SHP77 (cell line): ENCODE measurements at regions not wholly inside any gene's neighbourhood (a gene's known extent, or its start where the extent isn't known, plus 50 kb on each side); places are given as distances from the start of the nearest gene placed in this dataset.

Experiments used
- DNase-seq, 2 experiments: peaks; one replicate each; lab custom pipeline; 2025; lab: John Stamatoyannopoulos, UW

DNA sequence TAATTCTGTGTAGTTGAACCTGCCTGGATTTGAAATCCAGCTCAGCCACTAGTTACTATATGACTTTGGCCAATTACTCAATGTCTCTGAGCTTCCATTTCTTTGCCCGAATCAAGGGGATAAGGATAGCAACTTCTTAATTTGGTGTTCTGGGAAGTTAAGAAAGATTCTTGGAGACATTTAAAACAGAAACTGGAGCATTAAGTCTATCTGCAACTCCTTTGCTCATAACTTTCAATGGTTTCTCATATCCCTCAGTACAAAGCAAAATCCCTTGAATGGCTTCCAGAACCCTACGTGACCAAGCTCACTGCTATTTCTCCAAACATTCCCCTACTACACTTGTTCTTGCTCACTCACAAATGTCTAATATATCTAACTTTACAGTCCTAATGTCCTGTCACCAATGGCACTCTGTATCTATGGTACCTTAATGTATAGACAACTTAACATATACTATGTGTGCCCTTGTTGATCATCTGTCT lies 849.1 kb upstream of the SLIT2 start:
- no peak for DNase-seq

DNA sequence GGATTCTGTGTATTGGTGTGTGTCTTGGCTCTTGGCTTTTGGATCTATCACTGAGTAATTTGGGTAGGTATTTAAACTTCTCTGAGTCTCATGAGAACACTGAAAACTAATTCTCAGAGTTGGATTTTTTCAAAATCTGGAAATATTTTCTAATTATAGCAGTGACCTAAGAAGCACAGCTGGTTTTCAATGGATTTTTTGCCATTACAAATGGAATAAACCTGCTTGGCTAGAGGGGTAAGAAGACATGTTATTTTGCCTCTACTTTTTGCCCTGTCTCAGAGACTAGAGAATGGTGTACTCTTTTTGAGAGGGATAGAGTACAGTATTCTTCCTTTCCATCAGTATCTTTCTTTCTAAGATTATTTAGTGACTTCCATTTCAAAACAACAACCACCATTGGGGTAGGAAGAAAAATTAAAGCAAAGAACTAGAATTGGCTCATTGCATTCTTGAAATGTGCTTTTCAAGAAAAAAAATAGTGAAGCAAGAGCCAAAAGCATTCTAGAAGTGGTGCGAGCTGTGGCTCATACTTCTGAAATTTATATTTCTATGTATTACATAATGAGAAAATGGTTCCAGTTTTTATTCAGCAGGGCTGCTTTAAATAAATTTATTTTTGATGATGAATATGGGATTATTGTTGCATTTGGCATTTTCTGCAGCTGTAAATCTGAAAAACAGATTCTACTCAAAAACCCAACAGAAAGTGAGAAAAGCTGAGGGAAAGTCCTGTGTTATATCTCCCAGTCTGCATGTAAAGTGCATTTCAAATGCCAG lies 850.2 kb upstream of the SLIT2 start:
- no peak for DNase-seq

DNA sequence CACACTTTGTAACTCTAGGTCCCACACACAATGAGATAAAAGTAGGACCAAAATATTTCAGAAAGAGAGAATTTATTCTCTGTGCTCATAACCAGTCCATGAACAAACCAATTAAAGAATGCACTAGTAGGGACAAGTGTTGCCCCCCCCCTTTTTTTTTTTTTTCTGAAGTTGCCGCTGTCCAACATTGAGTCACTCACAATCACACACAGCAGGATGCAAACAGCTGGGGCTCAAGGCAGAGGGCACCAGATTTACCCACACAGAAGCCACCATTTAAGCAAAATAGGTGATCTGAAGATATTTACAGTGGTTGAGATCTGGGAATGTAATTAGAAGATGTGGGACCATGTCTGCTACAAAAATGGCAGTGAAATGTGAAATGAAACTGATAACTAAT lies 850.9 kb upstream of the SLIT2 start:
- no peak for DNase-seq

DNA sequence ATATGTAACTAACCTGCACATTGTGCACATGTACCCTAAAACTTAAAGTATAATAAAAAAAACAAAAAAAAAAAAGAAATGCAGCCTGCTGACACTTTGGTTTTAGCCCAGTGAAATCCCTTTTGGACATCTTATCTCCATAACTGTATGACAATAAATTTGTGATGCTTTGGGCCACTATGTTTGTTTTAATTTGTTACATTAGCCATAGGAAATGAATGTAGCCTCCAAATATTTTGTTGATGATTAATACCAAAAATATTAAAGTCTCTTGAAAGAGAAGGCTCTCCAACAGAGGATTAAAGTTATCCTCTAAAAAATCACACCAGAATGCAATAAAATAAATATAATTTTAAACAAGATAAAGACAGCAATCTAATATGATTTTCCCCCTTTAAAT lies 852.7 kb upstream of the SLIT2 start:
- DNase-seq, result no peak

DNA sequence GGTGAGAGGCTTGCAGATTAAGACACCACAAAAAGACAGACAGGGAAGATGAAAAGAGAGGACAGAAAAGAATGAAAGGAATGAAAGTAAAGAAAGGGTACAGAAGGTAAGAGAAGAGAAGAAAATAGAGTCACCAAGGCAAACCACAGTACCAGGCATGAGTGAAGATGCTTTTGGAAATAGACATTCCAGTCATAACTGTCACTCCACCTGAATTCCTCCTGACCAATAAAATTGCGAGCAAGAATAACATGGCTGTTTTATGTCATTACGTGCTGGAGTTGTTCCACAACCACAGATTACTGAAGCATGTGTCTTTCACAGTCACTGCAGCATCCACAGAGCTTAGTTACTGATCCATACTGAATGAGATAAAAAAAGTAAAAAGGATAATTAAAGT lies 864.9 kb upstream of the SLIT2 start:
- DNase-seq, result no peak

DNA sequence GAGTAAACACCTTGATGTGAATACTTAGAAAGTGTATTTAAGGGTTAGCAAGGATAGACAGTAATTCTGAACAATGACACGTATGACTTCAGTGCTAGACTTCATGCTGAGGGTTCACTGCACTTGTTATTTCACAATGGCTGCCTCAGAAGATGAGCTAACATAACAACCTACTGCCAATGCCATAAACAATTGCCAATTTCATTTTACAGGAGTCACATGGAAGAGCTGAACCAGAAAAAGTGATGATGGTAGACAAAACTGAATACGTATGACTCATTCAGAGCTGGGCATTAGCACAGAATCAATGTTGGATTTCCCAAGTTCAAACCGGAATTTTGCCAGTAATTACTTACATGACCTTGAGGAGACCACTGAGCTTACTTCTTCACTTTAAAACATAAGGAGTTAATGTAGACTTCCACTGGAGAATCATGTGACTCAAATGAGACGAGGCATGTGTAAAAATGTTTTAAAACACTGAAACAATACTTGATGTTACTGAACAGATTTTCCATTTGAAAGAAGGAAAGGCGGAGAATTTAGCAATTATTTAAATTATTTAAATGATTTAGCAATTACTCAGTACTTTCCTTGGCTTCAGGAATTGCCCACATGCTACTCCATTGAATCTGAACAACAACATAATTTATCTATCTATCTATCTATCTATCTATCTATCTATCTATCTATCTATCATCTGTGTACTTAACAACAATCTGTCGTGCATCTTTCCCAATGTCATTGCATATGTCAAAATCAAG lies 868.5 kb upstream of the SLIT2 start:
- DNase-seq, result no peak

DNA sequence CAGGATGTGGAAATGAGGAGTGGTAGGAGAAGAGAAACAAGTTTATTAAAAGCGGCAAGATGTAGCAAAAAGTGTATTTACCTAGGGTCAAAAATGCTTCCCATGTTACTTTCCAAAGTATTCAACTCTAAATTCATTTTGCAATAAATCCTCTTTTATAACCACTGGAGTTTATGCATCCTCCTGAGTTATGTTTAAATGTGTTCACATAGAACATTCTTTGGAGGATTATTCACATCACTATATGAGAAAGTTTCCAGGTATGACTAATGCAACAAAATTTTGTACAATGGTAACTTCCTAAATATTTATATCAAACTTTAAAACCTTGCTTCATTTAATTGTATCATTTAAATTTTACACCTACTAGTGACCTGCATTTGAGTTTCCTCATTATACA lies 870.6 kb upstream of the SLIT2 start:
- no peak for DNase-seq

DNA sequence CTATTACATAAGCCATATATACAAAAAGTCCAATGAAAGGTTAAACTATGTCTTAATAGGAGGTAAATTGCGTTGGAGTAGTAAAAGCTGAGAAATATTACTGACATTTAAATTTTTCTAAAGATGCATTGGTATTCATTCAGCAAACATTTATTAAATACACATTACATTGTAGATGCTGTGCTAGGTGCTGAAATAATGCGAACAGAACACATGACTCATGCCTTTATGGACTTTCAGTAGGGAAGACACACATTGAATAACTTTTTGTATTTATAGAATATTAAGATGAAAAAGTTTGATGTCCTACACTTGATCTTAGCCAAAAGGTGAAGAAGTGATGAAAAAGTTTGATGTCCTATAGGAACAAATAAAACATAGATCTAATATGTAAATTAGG lies 871.1 kb upstream of the SLIT2 start:
- no peak for DNase-seq

DNA sequence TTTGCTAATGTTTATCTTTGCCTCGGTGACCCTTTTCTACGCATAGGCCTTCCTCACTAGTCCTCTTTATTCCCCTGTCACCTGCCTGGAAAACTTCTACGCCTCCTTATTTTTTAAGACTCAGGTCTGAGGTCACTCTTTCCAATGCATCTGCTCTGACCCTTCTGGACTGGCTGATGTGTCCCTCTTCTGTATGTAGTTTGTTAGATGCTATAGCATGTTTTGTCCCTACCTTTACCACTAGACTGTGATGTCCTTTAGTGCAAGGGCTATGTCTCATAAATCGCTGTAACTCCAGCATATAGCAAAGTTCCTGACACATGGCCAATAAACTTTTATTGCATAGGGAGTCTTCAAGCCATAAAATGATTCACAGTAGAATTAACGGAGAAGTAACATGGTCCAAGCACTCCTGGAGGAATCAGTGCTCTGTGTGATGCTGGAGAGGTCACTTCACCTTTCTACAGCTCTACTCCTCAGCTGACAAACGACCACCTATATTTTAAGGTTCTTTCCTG lies 872.5 kb upstream of the SLIT2 start:
- DNase-seq, result no peak

DNA sequence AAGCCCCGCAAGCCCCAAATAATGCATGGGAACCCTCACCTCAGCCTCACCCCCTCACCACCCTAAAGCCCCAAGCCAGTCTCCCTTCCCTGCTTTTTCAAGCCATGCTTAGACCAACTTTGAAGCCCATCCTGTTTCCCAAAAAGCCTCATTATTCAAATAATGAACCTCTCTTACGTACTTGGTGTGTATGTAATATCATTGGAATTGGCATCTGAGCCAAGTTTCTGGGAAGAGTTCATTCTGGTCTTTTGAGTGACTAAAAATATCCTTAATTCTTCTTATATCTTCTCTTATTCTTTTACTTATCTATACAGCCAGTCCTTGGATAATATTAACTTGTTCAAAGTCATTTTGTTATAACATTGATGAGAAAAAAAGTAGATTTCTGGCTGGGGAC lies 875.8 kb upstream of the SLIT2 start:
- DNase-seq, result no peak

DNA sequence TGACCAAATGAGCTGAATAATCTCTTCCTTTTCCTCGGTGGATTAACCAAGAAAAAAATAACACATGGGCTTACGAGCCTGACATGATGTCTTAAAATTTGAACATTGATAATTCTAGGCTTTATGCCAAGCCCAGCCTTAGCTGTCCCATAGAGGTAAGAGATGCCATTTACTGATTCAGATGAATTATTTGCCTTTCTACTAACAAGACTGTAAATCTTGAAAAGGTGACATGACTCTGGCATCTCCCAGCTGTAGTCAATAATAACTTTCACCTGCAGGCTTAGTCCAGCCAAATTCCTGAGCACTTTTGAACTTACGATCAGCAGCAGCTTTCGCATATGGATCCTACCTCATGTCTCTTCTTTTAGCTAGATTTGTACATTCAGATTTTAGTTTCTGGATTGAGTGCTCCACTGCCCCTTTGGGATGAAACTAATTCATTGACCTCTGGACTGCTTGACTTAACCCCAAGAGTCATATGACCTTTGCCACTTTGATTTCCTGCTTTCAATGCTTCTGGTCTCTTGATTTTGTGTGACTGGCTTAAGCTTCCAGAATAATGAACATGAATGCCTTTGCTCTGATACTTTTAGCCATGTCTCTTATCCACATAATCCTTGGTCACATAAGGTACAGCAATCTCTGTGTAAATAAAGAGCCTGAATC lies 876.4 kb upstream of the SLIT2 start:
- no peak for DNase-seq

DNA sequence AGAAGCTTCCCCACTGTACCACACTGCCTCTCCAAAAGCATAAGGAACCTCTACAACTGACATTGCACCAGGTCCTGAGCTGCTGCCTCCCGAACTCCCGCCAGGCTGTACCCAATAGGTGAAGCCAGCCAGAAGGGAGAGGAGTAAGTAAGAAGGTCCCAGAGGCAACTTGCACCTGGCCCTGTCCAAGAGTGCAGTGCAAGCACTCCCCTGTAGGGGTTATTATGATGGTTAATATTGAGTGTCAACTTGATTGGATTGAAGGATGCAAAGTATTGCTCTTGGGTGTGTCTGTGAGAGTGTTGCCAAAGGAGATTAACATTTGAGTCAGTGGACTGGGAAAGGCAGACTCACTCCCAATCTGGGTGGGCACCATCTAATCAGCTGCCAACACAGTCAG lies 879.3 kb upstream of the SLIT2 start:
- no peak for DNase-seq

DNA sequence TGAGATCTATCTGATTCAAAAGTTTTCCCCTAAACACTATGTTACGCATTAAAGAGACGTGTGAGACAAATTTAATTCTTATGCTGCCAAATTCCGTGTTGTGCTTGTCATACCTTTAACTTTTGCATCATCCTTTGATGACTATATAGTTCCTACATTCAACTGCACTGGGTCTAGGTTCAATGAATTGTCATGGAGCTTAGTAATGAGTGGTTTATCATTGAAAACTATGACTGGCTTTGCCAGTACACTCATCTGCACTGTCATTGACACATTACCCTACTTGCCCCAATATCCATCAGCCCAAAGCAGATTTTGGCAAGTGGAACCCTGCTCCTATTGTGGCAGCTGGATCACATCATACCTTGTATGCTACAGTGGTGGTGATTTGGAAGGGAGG lies 882.9 kb upstream of the SLIT2 start:
- no peak for DNase-seq

DNA sequence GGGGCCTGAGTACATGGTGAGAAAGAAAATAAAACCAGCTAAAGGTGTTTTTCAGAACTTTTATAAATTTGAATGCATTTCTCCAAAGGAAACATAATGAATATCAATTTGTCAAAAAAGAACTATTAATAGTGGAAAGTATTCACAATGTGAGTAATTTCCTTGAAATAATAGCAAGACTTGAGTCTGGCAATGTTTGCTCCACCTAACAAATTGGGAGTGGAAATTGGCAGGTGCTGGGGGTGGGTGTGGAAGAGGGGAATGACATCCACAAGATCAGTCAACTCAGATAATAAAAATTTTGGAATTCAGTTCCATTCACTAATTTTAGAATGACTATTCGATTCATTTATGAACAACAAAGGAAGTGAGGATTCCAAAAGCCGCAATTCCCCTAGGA lies 884.8 kb upstream of the SLIT2 start:
- DNase-seq, result no peak

DNA sequence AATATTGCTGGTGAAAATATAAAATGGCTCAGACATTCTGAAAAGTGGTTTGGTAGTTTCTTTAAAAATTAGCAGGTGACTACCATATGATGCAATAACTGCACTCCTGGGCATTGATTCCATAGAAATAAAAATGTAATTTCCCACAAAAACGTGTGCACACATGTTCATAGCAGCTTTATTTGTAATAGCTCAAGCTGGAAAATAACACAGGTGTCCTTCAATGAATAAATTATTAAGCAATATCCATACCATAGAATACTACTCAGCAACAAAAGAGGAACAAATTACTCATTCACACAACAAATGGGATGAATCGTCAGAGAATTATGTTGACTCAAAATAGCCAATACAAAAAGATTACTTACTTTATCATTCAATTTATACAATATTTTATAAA lies 893.7 kb upstream of the SLIT2 start:
- no peak for DNase-seq

DNA sequence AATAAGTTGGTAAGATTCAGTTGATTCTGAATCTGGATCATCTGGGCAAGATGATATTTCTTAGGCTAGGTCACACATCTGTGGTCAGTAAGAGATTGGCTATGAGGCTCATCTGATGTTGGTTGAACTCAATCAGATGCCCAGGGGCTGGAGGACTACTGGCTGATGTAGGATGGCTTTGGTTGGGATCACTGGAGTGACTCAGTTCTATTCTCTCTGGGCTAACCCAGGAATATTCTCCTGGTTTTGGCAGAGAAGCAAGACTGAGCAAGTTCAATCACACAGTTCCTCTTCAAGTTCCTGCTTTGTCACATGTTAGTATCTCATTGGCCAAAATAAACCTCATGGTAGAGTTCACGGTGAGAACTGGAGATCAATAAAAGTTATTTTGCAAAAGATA lies 902.3 kb upstream of the SLIT2 start:
- no peak for DNase-seq

DNA sequence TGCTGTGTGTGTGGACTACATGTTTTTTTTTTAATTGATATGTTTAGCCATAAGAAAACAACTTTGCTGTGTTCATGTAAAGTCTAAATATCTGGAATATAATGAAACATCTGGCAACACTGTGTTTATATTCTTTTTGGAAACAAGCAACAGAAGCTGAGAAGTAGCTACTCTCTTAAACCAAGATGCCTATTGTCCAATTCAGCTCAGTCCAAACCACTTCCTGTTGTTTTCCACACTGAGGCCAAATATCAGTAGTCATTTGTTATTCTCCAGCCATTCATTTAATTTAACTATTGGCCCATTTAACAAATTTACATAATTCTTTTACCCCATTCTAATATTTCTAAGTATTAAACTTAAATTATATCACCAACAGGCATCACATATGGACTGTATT lies 903.0 kb upstream of the SLIT2 start:
- no peak for DNase-seq

DNA sequence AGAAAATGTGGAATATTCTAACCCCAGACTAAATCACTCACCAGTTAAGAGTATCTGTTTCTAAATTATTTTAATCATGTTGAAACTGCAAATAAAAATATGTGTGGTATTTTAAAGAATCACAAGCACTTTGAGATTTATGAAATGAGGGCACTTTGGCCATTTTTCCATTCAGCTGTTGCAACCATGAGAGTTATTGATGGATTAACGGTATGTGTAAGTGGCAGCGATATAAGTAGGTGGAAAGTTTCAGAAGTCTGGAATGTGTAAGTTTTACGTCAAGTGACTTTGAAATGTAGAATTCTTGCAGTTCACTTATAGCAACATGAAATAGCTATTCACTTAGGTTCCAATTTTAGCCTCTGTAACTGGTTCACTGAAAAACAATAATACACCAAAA lies 905.1 kb upstream of the SLIT2 start:
- no peak for DNase-seq

DNA sequence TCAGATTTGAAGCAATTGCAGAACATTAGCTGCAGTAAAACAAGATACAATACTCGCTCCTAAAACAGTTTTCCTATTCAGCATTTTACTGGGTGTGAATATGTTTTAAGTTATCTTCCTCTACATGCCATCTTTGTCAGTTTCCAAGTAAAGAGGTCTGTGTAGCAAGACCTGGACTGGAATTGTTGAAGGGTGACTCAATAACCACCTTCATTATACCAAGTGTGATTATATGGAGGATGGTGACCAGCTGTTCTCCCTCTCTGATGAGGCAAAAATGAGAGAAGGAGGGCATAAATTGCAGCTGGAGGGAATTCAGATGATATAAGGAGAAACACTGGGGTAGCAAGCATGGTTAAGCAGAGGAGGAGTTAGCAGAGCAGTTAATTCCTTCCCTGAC lies 922.1 kb upstream of the SLIT2 start:
- no peak for DNase-seq

DNA sequence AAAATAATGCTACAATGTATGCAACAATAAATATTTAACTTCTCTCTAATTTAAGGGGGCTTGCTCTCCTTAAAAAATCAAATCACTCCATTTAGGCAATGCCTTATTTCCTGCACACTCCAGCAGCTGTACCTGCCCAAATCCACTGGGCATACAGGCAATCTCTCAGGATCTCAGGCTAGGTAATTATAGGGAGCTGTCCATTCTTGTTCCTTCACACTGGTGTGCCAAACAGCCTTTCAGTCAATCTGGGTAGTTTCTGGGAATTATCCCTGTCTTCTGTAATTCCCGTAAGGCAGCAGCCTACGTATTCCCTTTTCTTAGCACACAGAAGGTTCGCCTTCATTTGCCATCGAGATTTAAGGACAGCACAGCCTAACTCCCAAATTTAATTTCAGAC lies 922.6 kb upstream of the SLIT2 start:
- DNase-seq, result no peak

DNA sequence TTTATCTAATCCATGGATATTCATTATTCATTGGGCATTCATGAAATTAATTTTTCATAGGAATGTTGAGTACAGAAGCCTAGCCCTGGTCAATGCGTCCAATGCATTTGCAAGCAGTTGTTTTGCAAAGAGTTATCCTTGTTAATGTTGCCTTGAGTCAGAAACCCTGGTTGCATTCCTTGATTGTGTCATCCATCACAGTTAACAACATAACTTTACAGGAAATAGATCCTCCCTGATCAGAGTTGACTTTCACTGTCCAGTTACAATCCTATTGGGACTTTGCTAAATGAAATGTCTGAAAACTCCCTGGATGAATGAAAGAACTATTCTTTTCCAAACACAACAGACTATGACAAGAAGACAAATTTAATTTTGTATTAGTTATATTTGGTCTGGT lies 924.3 kb upstream of the SLIT2 start:
- DNase-seq, result no peak

DNA sequence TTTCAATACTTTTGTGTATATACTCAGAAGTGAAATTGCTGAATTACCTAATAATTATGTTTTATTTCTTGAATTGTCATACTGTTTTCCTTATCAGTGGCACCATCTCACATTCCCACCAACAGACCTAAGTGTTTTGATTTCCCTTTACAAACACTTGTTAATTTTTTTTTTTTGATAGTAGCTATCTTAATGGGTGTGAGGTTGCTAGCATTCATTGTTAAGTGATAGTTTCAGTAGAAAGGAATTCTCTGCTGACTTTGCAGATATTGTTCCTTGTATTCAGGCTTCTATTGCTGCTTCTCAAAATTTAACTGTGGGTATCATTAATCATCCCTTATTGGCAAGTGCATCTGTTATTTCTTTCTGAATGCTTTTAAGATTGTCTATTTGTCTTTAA lies 927.5 kb upstream of the SLIT2 start:
- DNase-seq, result no peak

DNA sequence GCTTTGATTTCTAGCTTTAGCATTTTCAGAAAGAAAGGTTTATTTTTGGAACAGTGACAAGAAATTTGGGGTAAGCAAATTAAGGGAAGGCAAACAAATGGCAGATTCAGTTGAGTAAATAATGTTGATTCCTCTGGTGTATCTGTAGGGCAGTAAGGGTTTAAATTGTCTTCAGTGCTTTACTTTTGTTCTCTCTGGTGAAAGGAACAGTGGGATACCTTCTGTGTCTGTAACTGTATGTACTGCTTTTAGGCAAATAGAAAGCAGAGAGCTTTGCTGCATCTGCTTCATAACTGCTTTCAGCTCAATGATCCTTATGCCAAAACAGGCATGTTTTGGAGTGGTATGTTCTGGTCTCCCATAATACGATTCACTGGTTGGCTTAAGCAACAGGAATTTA lies 932.1 kb upstream of the SLIT2 start:
- no peak for DNase-seq
